IPS-NIHi7 (cell line): ENCODE measurements at regions not wholly inside any gene's neighbourhood (a gene's known extent, or its start where the extent isn't known, plus 50 kb on each side); places are given as distances from the start of the nearest gene placed in this dataset.
A peak's percentile ranks its signal among the peaks of the same experiment; 100 is the strongest.

Experiments
- DNase-seq: peaks from one replicate; pipeline ENCODE4 v3.0.0; 2012; ENCODE audit warnings: mixed read lengths; ENCODE audit errors: extremely low spot score

DNA sequence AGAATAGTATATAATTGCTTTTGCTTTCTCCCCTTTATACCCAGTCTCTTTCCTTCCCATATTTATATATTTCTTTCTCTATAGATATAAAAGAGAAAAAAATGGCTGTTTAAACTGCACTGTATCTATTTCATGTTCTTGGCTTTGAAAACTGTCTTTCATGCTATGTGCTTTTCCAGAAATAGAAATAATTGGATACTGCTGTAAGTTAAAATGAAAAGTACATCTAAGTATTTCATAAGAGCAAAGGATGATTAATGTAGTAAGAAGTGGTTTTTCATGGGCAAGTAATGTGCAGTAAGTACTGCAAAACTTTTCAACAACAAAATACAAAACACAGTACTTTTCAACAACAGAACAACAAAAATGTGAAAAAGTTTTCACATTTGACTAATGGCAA is 237.9 kb downstream of the SNCA start:
- no peak for DNase-seq

DNA sequence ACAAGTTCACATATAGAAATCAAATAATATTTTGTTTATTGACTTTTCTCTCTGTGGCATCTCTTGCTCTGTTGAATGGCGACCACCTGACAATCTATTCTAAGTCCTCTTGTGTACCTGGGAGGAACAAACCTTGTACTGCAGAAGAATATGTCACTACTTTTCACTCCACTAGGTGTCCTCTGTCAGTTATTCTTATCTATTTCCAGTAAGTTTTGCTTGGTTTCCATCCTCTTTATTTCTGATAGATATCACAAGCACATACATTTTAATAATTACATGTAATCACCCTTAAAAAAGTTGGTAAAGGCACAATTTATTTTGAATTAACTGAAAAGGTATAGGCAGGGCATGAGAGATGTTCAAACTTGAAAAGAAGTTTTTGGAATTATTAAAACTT is 238.4 kb downstream of the SNCA start:
- DNase-seq: no peak

DNA sequence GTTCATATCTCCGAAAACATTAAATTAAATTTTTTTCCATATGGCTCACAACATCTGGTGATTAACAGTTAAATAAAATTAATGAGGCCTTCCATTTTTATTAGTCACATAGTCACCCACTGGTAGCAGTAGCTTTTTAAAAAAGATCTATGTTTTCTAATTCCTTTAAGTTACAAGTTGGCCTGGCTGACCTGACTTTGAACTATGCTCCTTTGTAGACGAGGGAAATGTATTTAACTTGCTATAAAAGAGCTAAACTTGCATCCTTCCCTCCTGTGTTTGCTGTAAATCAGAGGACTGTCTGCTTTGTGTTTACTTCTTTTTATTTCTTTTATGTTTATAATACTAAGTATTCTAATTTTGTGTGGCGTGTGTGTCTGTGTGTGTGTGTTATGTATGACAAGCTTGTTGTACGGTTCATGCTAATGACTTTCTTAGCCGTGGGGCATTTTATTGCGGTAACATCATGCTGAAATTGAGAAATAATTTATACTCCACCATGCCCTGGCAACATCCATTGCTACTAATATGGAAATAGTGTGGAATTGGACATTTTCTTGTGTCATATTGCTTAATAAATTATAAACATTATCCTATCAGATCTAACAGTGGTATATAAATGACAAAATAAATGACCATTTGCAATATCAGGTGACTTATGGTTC is 241.7 kb downstream of the SNCA start:
- no peak for DNase-seq

DNA sequence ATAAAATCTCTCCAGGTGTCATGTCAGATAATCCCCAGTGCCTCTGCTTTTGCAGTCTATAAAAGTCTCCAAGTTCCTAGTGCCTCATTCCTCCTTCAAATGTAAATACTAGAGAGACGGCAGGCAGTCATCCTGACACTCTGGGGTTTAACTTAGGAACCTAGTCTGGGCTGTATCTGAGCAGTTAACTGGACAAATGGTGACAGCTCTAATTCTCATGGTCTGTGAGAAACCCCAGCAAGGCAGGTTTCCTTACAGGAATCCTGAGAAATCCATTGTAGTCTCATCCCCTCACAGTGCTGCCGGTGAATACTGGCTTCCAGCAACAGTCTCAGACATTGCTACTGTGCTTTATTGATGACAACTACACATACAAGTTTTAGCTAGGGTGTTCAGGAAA is 246.8 kb downstream of the SNCA start:
- peak; percentile 12 for DNase-seq

DNA sequence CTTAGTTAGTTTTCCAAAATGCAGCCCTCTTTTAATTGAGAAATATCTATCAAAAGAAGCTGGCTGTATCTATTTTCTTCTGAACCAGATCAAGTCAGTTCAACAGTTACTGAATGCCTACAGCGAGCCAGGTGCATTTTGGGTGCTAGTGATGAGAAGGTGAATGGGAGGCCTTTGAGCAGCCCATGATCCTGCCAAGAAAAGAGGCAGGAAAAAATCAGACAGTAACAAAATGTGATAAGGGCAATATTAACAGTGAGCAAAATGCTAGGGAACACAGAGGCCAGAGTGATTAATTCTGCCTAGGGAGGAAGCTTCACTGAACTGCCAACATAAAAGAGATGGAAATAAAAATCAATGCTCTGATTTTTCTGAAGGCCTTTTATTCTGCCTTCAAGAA is 248.5 kb downstream of the SNCA start:
- no peak for DNase-seq

DNA sequence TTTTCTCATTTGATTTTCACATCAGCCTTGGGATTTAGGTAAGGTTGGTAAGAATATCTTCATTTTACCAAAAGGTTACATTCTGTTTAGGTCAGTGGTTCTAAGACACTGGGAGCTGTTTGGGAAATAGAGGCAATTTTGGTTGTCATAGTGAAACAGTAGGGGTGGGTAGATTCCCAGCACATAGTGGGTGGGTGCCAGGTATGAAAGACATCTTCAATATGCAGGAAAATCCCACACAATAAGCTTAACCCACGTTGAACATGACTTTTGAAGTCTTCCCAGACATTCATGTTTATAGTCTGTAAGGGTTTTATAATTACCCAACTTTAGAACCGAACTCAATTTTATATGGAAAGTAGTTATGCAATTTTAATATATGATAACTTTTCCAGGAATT is 249.6 kb downstream of the SNCA start:
- DNase-seq: no peak

DNA sequence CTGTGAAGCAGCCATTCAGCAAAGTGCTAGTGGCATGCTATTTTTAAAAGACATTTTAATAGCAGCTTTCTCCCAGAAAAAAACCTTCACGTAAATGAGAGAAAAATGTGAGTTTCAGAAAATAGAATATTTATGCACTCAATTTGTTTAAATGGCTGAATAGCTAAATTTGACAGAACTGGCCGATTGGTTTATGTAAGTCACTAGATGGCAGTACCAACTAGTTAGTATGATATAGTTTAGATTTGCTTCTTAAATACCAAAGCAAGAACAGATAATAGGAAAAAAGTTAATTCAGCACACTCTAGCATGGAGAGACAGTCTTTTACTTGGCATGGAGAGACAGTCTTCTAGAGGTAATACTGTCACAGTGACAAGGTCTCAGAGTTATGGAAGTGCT is 250.1 kb downstream of the SNCA start:
- no peak for DNase-seq

DNA sequence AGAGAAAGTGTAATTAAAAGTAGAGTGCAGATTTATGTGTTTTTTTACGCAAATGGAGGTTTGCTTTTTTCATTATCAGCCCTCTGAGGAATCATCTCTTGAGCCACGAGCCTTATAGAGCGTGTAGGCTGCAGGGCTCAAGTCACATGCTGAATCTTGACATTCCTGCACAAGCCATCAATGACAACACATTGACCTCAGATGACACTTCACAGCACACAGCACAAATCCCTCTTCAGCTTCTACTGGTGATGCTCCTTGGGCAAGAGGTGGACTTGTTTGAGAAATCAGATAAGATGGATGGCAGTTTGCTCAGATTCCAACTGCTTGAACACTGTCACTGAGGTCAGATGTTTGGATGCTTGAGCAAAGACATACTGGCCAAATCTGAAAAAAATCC is 250.6 kb downstream of the SNCA start:
- DNase-seq: no peak

DNA sequence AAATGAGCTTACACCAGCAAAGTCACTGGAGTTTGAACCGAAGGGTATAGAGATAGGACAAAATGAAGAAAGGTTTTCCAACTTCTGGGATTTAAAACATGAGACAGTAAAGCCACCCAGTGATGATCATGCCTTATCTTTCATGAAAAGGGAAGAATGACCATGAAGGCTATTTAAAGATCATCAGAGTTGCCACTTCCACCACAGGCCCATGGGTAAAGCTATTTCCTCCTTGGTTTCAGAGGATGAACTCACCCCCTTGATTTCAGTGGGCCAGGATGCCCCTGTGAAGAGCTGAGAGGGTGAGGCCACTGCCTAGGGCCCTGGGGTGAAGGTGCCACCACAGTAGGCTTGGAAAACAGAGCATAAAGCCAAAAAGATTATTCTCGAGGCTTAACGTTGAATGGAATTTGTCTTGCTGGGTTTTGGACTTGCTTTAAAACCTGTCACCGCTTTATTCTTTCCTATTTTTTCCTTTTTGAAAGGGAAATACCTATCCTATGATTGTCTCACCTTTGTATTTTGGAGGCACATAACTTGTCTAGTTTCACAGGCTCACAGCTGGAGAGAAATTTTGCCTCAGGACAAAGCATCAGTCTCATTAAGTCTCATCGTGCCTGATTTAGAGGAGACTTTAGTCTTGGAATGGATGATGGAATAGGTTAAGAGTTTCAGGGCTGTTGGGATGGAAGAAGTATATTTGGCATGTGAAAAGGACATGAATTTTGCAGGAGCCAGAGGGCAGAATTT is 254.0 kb downstream of the SNCA start:
- no peak for DNase-seq

DNA sequence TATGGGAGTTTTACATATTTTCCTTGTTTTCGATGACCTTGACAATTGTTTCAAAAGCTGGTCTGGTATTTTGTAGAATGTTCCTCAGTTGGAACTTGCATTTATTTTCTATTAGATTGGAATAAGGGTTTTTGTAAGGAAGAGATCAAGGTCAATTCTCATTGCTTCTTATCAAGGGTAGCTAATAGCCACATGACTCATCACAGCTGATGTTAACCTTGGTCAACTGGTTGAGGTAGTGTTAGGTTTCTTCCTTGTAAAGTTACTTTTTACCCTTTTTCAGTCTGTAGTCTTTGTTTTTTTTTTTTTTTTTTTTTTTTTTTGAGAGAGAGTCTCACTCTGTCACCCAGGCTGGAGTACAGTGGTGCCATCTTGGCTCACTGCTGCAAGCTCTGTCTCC is 257.2 kb downstream of the SNCA start:
- no peak for DNase-seq

DNA sequence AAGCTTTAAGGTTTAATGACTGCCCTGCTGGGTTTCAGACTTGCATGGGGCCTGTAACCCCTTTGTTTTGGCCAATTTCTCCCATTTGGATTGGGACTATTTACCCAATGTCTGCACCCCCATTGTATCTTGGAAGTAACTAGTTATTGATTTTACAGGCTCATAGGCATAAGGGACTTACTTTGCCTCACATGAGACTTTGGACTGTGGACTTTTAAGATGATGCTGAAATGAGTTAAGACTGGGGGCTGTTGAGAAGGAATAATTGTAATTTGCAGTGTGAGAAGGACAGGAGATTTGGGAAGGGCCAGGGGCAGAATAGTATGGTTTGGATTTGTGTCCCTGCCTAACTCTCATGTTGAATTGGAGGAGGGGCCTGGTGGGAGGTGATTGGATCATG is 260.7 kb downstream of the SNCA start:
- DNase-seq: no peak

DNA sequence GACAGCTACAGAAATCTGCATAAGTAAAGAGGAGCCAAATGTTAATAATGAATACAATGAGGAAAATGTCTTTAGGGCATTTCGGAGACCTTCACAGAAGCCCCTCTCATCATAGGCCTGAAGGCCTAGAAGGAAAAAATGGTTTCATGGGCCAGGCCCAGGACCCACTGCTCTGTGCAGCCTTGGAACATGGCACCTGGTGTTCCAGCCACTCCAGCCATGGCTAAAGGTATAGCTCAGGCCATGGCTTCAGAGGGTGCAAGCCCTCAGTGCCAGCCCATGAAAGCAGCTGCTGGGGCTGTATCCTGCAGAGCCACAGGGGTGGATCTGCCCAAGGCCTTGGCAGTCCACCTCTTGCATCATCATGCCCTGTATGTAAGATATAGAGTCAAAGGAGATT is 261.1 kb downstream of the SNCA start:
- DNase-seq: no peak

DNA sequence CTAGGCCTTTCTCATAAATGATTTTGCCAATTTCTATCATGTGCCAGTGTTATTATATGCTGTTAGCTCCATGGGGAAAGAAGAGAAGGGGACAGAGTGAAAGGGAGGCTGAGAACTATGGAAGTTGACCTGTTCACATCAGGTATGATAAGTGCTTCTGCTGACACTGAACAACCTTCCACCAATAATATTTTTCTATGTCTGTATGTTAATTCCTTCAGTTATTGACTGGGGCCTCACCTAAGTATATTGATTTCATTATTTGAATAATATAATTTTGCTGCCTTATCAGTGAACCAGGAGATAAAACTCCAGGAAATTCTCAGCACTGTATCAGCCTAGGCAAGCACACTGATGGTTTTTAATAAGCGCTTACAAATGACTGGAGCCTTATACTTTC is 262.8 kb downstream of the SNCA start:
- no peak for DNase-seq

DNA sequence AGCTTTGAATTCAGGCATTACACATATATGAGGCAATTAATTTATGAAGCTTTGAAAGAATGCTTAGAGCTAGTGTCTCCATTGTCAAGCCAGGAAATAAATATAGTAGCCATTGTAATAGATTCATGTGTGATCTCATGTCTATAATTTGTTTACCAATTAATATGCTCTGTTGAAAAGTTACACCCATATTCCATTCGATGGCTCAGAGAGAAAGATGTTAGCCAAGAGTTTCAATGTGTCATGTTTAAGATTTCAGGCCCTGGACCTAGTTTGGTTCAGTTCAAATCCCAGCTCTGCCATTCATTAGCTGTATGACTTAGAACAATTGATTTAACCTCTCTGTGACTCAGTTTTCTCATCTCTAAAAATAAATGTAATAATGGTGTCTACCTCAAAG is 263.3 kb downstream of the SNCA start:
- DNase-seq: no peak

DNA sequence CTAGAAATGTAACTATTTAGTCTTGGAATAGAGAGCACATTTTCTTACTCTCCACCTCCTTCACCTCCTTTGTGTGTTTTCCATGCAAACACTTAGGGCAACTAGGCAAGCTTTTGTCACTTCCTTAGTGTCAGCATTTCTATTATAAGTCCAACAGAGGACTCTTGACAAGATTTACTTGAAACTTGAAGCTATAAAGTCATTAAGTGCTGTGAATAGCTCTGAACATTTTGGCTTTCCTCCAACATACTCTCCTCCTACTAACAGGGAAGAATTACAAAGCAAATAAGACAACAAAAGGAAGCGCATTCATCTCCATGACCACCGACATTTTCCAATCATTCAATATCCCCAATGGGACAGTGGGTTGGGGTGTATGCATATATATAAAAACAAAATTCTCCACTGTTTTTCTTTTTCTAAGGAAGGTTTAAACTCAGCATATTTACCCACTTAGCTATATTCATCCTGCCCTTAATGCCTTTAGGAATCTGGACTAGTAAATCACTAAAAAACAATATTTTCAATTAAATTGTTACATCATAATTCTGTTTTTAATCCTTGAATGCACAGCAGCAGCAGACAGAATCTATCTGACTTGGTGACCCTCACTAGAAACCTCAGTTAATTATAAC is 264.6 kb downstream of the SNCA start:
- DNase-seq: no peak

DNA sequence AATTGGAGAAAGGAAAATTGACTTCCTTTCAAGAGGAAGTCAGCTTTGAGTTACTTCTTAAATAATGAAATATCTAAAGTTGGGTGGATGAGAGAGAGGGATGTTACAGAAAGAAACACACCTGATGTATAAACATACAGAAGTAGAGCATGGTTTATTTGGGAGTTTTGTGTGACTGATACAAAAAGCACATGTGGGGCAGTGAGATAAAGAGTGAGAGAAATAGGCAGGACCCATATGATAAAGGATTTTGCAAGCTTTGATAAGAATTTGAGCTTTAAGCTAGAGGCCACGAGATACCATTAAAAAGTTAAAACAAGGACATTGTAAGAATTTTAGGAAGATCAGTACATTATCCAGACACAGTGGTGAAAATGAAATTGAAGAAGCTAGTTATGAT is 263.3 kb upstream of the GPRIN3 start:
- DNase-seq: no peak

DNA sequence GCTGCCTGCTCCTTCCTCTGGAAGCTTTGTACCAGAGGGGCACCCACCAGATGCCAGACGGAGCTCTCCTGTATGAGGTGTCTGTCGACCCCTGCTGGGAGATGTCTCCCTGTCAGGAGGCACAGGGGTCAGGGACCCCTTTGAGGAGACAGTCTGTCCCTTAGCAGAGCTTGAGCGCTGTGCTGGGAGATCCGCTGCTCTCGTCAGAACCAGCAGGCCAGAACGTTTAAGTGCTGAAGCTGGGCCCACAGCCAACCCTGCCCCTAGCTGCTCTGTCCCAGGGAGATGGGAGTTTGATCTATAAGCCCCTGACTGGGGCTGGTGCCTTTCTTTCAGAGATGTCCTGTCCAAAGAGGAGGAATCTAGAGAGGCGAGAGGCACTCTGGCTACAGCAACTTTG is 260.3 kb upstream of the GPRIN3 start:
- DNase-seq: no peak

DNA sequence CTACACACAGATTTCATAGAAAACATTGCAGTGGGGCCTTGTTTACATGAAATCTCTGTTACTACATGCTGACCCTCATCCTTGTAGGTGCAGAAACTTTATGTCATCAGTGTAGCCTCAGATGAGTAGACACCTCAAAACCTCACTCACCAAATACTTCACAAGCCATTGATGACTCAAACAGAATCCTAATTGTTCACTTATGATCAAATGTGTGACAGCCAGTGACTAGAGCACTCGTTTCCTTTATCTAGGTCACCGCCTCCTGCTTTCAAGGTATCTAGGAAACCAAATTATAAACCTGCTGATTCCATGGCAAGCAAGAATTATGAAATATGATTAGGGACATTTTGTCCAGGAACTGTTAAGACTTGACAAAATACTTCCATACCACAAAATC is 255.8 kb upstream of the GPRIN3 start:
- DNase-seq: no peak

DNA sequence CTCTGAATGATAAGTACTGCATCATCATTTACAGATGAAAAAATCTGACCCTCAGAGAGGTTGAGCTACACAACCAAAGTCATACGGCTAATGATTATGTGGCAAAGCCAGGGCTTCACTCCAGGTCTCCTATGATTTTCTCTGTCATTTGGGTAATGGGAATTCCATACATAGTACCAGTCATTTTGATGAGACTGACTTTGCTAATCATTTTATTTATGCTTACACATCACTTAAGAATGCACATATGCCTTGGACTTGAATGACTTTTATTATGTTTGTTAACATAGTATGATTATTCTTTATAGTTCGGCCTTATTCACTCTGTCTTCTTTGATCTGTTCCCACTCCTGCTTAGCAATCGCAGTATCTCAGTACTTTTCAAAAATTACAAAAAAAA is 255.1 kb upstream of the GPRIN3 start:
- no peak for DNase-seq

DNA sequence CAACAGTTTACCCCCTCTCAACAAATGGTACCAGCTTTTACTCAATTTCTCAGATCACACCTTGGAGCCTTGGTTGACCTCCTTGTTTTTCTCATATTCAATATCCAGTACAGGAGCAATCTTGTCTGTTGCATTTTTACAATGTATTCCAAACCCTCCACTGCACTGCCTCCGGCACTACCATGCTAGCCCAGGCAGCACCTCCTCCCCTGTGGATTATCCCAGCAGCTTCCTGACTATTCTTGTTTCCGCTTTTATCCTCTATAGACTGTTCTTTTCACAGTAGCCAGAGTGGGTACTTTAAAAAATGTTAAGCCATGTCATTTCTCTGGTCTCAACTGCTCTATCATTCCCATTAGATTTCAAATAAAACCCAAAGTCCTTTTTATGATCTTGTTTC is 253.4 kb upstream of the GPRIN3 start:
- DNase-seq: no peak

DNA sequence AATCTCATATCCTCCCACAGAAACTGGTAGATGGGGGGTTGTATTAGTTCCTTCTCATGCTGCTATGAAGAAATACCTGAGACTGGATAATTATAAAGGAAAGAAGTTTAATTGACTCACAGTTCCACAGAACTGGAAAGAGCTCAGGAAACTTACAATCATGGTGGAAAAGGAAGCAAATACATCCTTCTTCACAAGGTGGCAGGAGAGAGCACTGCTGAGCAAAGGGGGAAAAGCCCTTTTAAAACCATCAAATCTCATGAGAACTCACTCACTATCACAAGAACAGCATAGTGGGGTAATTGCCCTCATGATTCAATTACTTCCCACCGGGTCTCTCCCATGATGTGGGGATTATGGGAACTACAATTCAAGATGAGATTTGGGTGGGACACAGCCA is 250.5 kb upstream of the GPRIN3 start:
- no peak for DNase-seq

DNA sequence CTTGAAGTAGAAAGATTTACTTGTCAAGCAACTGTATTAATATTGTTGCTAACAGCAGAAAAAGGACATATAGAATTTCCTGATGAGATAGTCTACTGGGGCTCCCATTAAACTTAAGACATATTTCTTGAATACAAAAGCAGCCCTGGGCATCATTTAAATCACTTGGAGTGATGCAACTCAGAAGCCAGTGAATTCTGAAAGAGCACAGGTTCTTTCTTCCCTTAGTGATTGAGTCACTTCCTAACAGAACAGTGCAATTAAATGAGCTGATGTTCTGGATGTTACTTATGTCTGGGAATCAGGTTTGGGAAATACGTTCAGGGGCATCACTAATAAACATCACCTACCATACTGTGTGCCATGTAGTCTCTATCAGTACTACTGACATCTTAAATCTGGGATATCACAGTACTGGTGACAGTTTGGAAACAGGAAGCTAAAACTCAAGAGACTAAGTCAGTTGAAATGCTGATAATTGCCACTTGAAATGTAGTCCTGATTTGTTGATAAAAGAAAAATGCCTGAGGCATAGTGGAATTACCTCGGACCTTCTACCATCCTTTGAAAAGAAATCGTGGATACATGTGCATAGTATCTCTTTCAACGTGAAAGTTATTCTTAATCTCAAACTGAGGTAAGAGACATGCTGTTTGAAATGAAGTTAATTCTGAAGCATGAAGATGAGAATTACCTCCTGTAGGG is 249.2 kb upstream of the GPRIN3 start:
- DNase-seq: no peak

DNA sequence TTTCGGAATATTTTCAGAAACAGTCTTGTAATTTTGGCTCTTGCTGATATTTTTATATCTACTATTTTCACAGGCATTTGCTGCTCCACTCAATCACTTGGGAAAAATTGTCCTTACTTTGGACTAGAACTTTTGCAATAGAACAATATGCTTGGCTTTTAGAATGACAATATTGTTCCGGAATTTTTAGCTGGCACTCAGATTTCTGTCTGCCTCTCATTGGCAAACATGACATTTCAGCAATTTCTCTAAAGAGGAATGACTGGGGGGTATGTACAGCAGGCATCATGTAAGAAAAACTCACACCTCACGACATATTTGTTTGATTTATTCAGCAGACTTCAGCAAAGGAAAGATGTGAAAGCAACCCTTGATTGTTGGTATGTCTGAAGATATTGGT is 243.6 kb upstream of the GPRIN3 start:
- no peak for DNase-seq
